ENCODE measurements at regions not wholly inside any gene's neighbourhood (a gene's known extent, or its start where the extent isn't known, plus 50 kb on each side); places are given as distances from the start of the nearest gene placed in this dataset.

- H3K4me3 ChIP-seq (ENCODE audit: low read depth, low read length): no peak overlapping the region
- whole genome bisulfite sequencing (ENCODE audit: insufficient coverage): no CpG with 5 or more reads among the region's 3 CpGs
- no peak for DNase-seq (ENCODE audit: low read depth in 4 of 6, low spot score in 6 of 6)
- no peak overlapping the region for H3K27ac ChIP-seq (ENCODE audit: low read depth, low read length)
- no peaks in the 10 kb centered on the region for H3K4me1 ChIP-seq (ENCODE audit: control insufficient read depth, insufficient read depth, low read length)
- no peaks in the 10 kb centered on the region for H3K9me3 ChIP-seq (ENCODE audit: control insufficient read depth, insufficient read depth, low read length)
- H3K36me3 ChIP-seq (ENCODE audit: control insufficient read depth, insufficient read depth, low read length): no peaks in the 10 kb centered on the region
- H3K27me3 ChIP-seq (ENCODE audit: control insufficient read depth, insufficient read depth, low read length): no peaks in the 10 kb centered on the region
Observed at GRCh38 chr3:78048698-78049097, 1008.8 kb downstream of the ROBO2 start.

GRCh38 chr3:78049521-78049920, 1009.6 kb downstream of the ROBO2 start:
- Histone ChIP-seq H3K27ac (ENCODE audit: low read depth, low read length) (no peak overlapping the region), H3K4me3 (ENCODE audit: low read depth, low read length) (no peak overlapping the region), H3K9me3 (ENCODE audit: control insufficient read depth, insufficient read depth, low read length) (no peaks in the 10 kb centered on the region), H3K27me3 (ENCODE audit: control insufficient read depth, insufficient read depth, low read length) (no peaks in the 10 kb centered on the region), H3K4me1 (ENCODE audit: control insufficient read depth, insufficient read depth, low read length) (no peaks in the 10 kb centered on the region), H3K36me3 (ENCODE audit: control insufficient read depth, insufficient read depth, low read length) (no peaks in the 10 kb centered on the region)
- WGBS (ENCODE audit: insufficient coverage): 86% methylated on average over 4 of the region's 4 CpGs
- DNase-seq (ENCODE audit: low read depth in 4 of 6, low spot score in 6 of 6): no peak

GRCh38 chr3:78050276-78051065, 1010.6 kb downstream of the ROBO2 start:
- Histone ChIP-seq H3K4me1 (ENCODE audit: control insufficient read depth, insufficient read depth, low read length) (no peaks in the 10 kb centered on the region), H3K9me3 (ENCODE audit: control insufficient read depth, insufficient read depth, low read length) (no peaks in the 10 kb centered on the region), H3K36me3 (ENCODE audit: control insufficient read depth, insufficient read depth, low read length) (no peaks in the 10 kb centered on the region), H3K4me3 (ENCODE audit: low read depth, low read length) (no peak overlapping the region), H3K27ac (ENCODE audit: low read depth, low read length) (no peak overlapping the region), H3K27me3 (ENCODE audit: control insufficient read depth, insufficient read depth, low read length) (no peaks in the 10 kb centered on the region)
- 100% methylated on average over 1 of the region's 4 CpGs for WGBS (ENCODE audit: insufficient coverage)
- DNase-seq (ENCODE audit: low read depth in 4 of 6, low spot score in 6 of 6): no peak

GRCh38 chr3:78052746-78053145, 1012.8 kb downstream of the ROBO2 start:
- Histone ChIP-seq H3K36me3 (ENCODE audit: control insufficient read depth, insufficient read depth, low read length) (no peaks in the 10 kb centered on the region), H3K27ac (ENCODE audit: low read depth, low read length) (no peak overlapping the region), H3K4me1 (ENCODE audit: control insufficient read depth, insufficient read depth, low read length) (no peaks in the 10 kb centered on the region), H3K4me3 (ENCODE audit: low read depth, low read length) (no peak overlapping the region), H3K27me3 (ENCODE audit: control insufficient read depth, insufficient read depth, low read length) (no peaks in the 10 kb centered on the region), H3K9me3 (ENCODE audit: control insufficient read depth, insufficient read depth, low read length) (no peaks in the 10 kb centered on the region)
- no peak for DNase-seq (ENCODE audit: low read depth in 4 of 6, low spot score in 6 of 6)
- 95% methylated on average over 7 of the region's 8 CpGs for WGBS (ENCODE audit: insufficient coverage)

- Histone ChIP-seq H3K4me1 (ENCODE audit: control insufficient read depth, insufficient read depth, low read length) (no peaks in the 10 kb centered on the region), H3K9me3 (ENCODE audit: control insufficient read depth, insufficient read depth, low read length) (no peaks in the 10 kb centered on the region), H3K27me3 (ENCODE audit: control insufficient read depth, insufficient read depth, low read length) (no peaks in the 10 kb centered on the region), H3K4me3 (ENCODE audit: low read depth, low read length) (no peak overlapping the region), H3K27ac (ENCODE audit: low read depth, low read length) (no peak overlapping the region), H3K36me3 (ENCODE audit: control insufficient read depth, insufficient read depth, low read length) (no peaks in the 10 kb centered on the region)
- 100% methylated on average over 2 of the region's 5 CpGs for WGBS (ENCODE audit: insufficient coverage)
- no peak for DNase-seq (ENCODE audit: low read depth in 4 of 6, low spot score in 6 of 6)
Observed at GRCh38 chr3:78066287-78066686, 1026.4 kb downstream of the ROBO2 start.

GRCh38 chr3:78070188-78070587, 1030.3 kb downstream of the ROBO2 start:
- Histone ChIP-seq H3K9me3 (ENCODE audit: control insufficient read depth, insufficient read depth, low read length) (no peaks in the 10 kb centered on the region), H3K4me3 (ENCODE audit: low read depth, low read length) (no peak overlapping the region), H3K36me3 (ENCODE audit: control insufficient read depth, insufficient read depth, low read length) (no peaks in the 10 kb centered on the region), H3K27me3 (ENCODE audit: control insufficient read depth, insufficient read depth, low read length) (no peaks in the 10 kb centered on the region), H3K4me1 (ENCODE audit: control insufficient read depth, insufficient read depth, low read length) (no peaks in the 10 kb centered on the region), H3K27ac (ENCODE audit: low read depth, low read length) (no peak overlapping the region)
- WGBS (ENCODE audit: insufficient coverage): 90% methylated on average over 2 of the region's 2 CpGs
- DNase-seq (ENCODE audit: low read depth in 4 of 6, low spot score in 6 of 6): no peak

GRCh38 chr3:78076379-78076778, 1036.5 kb downstream of the ROBO2 start:
- Histone ChIP-seq H3K27me3 (ENCODE audit: control insufficient read depth, insufficient read depth, low read length) (no peaks in the 10 kb centered on the region), H3K36me3 (ENCODE audit: control insufficient read depth, insufficient read depth, low read length) (no peaks in the 10 kb centered on the region), H3K4me1 (ENCODE audit: control insufficient read depth, insufficient read depth, low read length) (no peaks in the 10 kb centered on the region), H3K27ac (ENCODE audit: low read depth, low read length) (no peak overlapping the region), H3K9me3 (ENCODE audit: control insufficient read depth, insufficient read depth, low read length) (no peaks in the 10 kb centered on the region), H3K4me3 (ENCODE audit: low read depth, low read length) (no peak overlapping the region)
- DNase-seq (ENCODE audit: low read depth in 4 of 6, low spot score in 6 of 6): no peak

- H3K9me3 ChIP-seq (ENCODE audit: control insufficient read depth, insufficient read depth, low read length): no peaks in the 10 kb centered on the region
- H3K4me3 ChIP-seq (ENCODE audit: low read depth, low read length): no peak overlapping the region
- no peaks in the 10 kb centered on the region for H3K4me1 ChIP-seq (ENCODE audit: control insufficient read depth, insufficient read depth, low read length)
- DNase-seq (ENCODE audit: low read depth in 4 of 6, low spot score in 6 of 6): no peak
- H3K27ac ChIP-seq (ENCODE audit: low read depth, low read length): no peak overlapping the region
- H3K27me3 ChIP-seq (ENCODE audit: control insufficient read depth, insufficient read depth, low read length): no peaks in the 10 kb centered on the region
- 100% methylated on average over 1 of the region's 4 CpGs for WGBS (ENCODE audit: insufficient coverage)
- H3K36me3 ChIP-seq (ENCODE audit: control insufficient read depth, insufficient read depth, low read length): no peaks in the 10 kb centered on the region
Observed at GRCh38 chr3:78077178-78077577, 1037.3 kb downstream of the ROBO2 start.

GRCh38 chr3:78077842-78078241, 1037.9 kb downstream of the ROBO2 start:
- H3K27me3 ChIP-seq (ENCODE audit: control insufficient read depth, insufficient read depth, low read length): no peaks in the 10 kb centered on the region
- H3K4me3 ChIP-seq (ENCODE audit: low read depth, low read length): no peak overlapping the region
- DNase-seq (ENCODE audit: low read depth in 4 of 6, low spot score in 6 of 6): no peak
- 90% methylated on average over 1 of the region's 2 CpGs for WGBS (ENCODE audit: insufficient coverage)
- H3K4me1 ChIP-seq (ENCODE audit: control insufficient read depth, insufficient read depth, low read length): no peaks in the 10 kb centered on the region
- no peaks in the 10 kb centered on the region for H3K36me3 ChIP-seq (ENCODE audit: control insufficient read depth, insufficient read depth, low read length)
- no peaks in the 10 kb centered on the region for H3K9me3 ChIP-seq (ENCODE audit: control insufficient read depth, insufficient read depth, low read length)
- no peak overlapping the region for H3K27ac ChIP-seq (ENCODE audit: low read depth, low read length)

GRCh38 chr3:78079514-78079913, 1039.6 kb downstream of the ROBO2 start:
- no peaks in the 10 kb centered on the region for H3K9me3 ChIP-seq (ENCODE audit: control insufficient read depth, insufficient read depth, low read length)
- H3K27ac ChIP-seq (ENCODE audit: low read depth, low read length): no peak overlapping the region
- DNase-seq (ENCODE audit: low read depth in 4 of 6, low spot score in 6 of 6): no peak
- no peaks in the 10 kb centered on the region for H3K4me1 ChIP-seq (ENCODE audit: control insufficient read depth, insufficient read depth, low read length)
- no peak overlapping the region for H3K4me3 ChIP-seq (ENCODE audit: low read depth, low read length)
- H3K36me3 ChIP-seq (ENCODE audit: control insufficient read depth, insufficient read depth, low read length): no peaks in the 10 kb centered on the region
- H3K27me3 ChIP-seq (ENCODE audit: control insufficient read depth, insufficient read depth, low read length): no peaks in the 10 kb centered on the region

Measured in spinal cord (tissue), 9 donors.